ENCODE measurements at regions not wholly inside any gene's neighbourhood (a gene's known extent, or its start where the extent isn't known, plus 50 kb on each side); places are given as distances from the start of the nearest gene placed in this dataset.

DNA sequence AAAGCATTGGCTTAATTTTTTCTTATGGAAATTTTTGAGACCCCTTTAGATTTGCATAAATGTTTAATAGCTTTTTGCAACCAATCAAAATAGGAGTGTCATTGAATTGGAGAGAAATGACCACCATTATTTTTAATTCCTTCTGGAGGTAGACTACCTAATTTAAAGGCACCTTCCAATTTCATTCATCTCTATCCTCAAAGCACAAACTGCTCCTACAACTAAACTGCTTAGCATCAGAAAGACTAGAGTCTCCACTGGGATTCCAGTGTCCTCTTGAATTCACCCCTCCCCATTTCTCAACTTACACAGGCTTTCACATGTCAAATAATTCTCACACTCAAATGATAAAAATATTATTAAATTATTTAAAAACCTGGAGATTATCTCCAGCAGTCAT lies 168.4 kb downstream of the RPS29 start:
- TF ChIP-seq EP300 (IDR thresholded peaks at IDR 0.05; ENCODE audit: low read depth) = no peak
- TF ChIP-seq POLR2AphosphoS5 (IDR thresholded peaks at IDR 0.05) = no peak
- no peak for TF ChIP-seq POLR2A (IDR thresholded peaks at IDR 0.05)
